DMS53 treated with DMSO at 0.1 percent for 48 hours (cell line): ENCODE measurements at regions not wholly inside any gene's neighbourhood (a gene's known extent, or its start where the extent isn't known, plus 50 kb on each side); places are given as distances from the start of the nearest gene placed in this dataset.

ENCODE experiments used
- DNase-seq: peaks from one replicate; lab custom pipeline; 2025; ENCODE audit not compliant: unreplicated experiment; lab: John Stamatoyannopoulos, UW

- DNase-seq: no peak
Observed at GRCh38 chr5:6868171-6868570, 154.9 kb downstream of the TENT4A start.

GRCh38 chr5:6868575-6869215 is 155.5 kb downstream of the TENT4A start:
- no peak for DNase-seq

GRCh38 chr5:6869677-6870076 is 156.4 kb downstream of the TENT4A start:
- DNase-seq: no peak

- DNase-seq: peak; percentile 90
Observed at GRCh38 chr5:6872441-6873160, 159.4 kb downstream of the TENT4A start.

GRCh38 chr5:6873359-6873758 is 160.1 kb downstream of the TENT4A start:
- peak; percentile 67 for DNase-seq

- peak; percentile 98 for DNase-seq
Observed at GRCh38 chr5:6875376-6875775, 162.1 kb downstream of the TENT4A start.

GRCh38 chr5:6877986-6878828 is 165.0 kb downstream of the TENT4A start:
- no peak for DNase-seq

- no peak for DNase-seq
Observed at GRCh38 chr5:6885581-6885980, 172.3 kb downstream of the TENT4A start.

- DNase-seq: no peak
Observed at GRCh38 chr5:6886866-6887265, 173.6 kb downstream of the TENT4A start.

GRCh38 chr5:6889030-6889429 is 175.8 kb downstream of the TENT4A start:
- DNase-seq: no peak

GRCh38 chr5:6899221-6899620 is 186.0 kb downstream of the TENT4A start:
- peak; percentile 55 for DNase-seq

- DNase-seq: peak; percentile 100
Observed at GRCh38 chr5:6900247-6901227, 187.3 kb downstream of the TENT4A start.

- DNase-seq: no peak
Observed at GRCh38 chr5:6902094-6902493, 188.9 kb downstream of the TENT4A start.

GRCh38 chr5:6902597-6902996 is 189.4 kb downstream of the TENT4A start:
- DNase-seq: no peak

- no peak for DNase-seq
Observed at GRCh38 chr5:6903934-6904333, 190.7 kb downstream of the TENT4A start.

- peak; percentile 52 for DNase-seq
Observed at GRCh38 chr5:6904860-6905259, 191.6 kb downstream of the TENT4A start.

GRCh38 chr5:6905423-6905822 is 192.2 kb downstream of the TENT4A start:
- DNase-seq: no peak

GRCh38 chr5:6905883-6906282 is 192.7 kb downstream of the TENT4A start:
- DNase-seq: no peak

GRCh38 chr5:6907320-6907918 is 194.2 kb downstream of the TENT4A start:
- peak; percentile 82 for DNase-seq

GRCh38 chr5:6909901-6910300 is 196.7 kb downstream of the TENT4A start:
- DNase-seq: no peak
